ENCODE measurements at regions not wholly inside any gene's neighbourhood (a gene's known extent, or its start where the extent isn't known, plus 50 kb on each side); places are given as distances from the start of the nearest gene placed in this dataset.

DNA sequence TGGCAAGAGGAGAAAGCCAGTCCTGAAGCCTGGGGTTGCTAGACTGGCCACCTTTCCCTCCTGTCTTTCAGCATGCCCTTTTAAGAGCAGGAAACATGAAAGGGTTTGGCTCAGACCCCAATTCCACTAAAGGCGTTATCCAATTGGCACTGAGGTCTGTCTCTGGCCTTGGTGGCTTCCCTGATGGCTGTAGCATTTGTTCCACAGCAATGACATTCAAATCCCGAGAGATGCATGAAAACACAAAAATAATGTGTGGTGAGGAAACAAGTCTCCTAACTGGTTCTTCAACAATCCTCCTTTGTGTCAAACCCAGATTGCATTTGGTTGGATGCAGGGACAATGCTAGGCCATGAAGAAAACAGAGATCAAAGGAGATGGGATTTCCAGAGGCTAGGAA lies 56.5 kb upstream of the ADTRP start:
- H2AFZ ChIP-seq = no peak overlapping the region
- no peaks in the 10 kb centered on the region for H3K9me2 ChIP-seq (ENCODE audit: insufficient read depth)
- no peak for DNase-seq
- H3K9me3 ChIP-seq (ENCODE audit: low read depth) = no peaks in the 10 kb centered on the region
- no peak overlapping the region for H3K9ac ChIP-seq
- no peak overlapping the region for H3K4me2 ChIP-seq (ENCODE audit: unreplicated experiment)
- no peak for TF ChIP-seq EZH2 (IDR thresholded peaks at IDR 0.05; ENCODE audit: insufficient read depth, poor library complexity, severe bottlenecking)
- no peak for TF ChIP-seq EZH2phosphoT487 (IDR thresholded peaks at IDR 0.05; ENCODE audit: insufficient read depth, low read depth)
- no peaks in the 10 kb centered on the region for H3F3A ChIP-seq (ENCODE audit: insufficient read depth)
- H3K27ac ChIP-seq = no peak overlapping the region
- H3K4me3 ChIP-seq = no peak overlapping the region
- in situ Hi-C loops (cut with MboI) = no loop called here
- H3K36me3 ChIP-seq (ENCODE audit: low read depth) = no peaks in the 10 kb centered on the region
- no peaks in the 10 kb centered on the region for H3K79me2 ChIP-seq (ENCODE audit: insufficient read depth)
- no peaks in the 10 kb centered on the region for H4K20me1 ChIP-seq (ENCODE audit: insufficient read depth)
- WGBS, 2 experiments (ENCODE audit: low coverage in 1 of 2, low lambda C conversion rate in 2 of 2, missing lambda C conversion rate in 2 of 2) = 14 to 16% methylated on average over 2 of the region's 2 CpGs
- no peaks in the 10 kb centered on the region for H3K27me3 ChIP-seq (replicated peaks; ENCODE audit: insufficient read depth)
- H3K4me1 ChIP-seq (ENCODE audit: insufficient read depth) = no peaks in the 10 kb centered on the region

DNA sequence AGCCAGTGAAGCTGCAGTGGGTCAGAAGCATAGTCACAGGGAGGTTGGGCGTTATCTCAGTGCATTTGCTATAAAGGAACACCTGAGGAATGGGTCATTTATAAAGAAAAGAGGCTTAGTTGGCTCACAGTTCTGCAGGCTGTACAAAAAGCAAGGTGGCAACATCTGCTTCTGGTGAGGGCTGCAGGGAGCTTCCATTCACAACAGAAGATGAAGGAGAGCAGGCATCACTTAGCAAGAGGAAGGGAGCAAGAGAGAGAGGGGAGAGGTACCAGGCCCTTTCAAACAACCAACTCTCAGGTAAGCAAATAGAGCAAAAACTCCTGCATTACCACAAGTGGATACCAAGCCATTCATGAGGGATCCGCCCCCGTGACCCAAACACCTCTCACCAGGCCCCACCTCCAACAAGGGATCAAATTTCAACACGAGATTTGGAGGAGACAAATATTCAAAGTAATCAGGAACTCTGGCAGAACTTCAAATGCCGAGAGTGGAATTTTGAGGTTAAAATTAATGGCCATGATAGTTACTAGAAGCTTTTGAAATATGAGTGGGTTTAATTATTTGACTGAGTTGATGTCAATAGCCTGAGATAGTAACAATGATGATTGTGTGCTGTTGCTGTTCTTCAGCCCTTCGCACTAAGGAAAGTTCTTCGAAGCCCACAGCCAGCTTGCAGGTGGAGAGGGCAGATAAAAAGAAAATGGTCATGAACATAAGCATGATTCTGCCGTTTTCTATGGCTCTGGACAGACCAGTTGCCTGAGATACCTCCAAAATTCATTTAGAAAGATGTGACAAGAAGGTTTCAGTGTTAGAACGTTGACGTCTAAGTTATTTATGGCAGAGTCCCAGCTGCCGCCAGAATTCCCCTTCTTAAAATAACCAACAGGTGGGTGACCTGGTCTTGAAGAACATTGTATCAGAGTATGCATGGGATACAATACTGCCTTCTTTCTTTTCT lies 55.3 kb upstream of the ADTRP start:
- H2AFZ ChIP-seq = no peak overlapping the region
- no peak for DNase-seq
- H3K9me2 ChIP-seq (ENCODE audit: insufficient read depth) = no peaks in the 10 kb centered on the region
- in situ Hi-C loops (cut with MboI) = no loop called here
- no peak overlapping the region for H3K9ac ChIP-seq
- 76% methylated on average over 11 of the region's 11 CpGs for WGBS, 2 experiments (ENCODE audit: low coverage in 1 of 2, low lambda C conversion rate in 2 of 2, missing lambda C conversion rate in 2 of 2)
- H3K4me1 ChIP-seq (ENCODE audit: insufficient read depth) = no peaks in the 10 kb centered on the region
- no peak overlapping the region for H3K27ac ChIP-seq
- no peaks in the 10 kb centered on the region for H3K79me2 ChIP-seq (ENCODE audit: insufficient read depth)
- H3F3A ChIP-seq (ENCODE audit: insufficient read depth) = no peaks in the 10 kb centered on the region
- no peaks in the 10 kb centered on the region for H4K20me1 ChIP-seq (ENCODE audit: insufficient read depth)
- no peak overlapping the region for H3K4me2 ChIP-seq (ENCODE audit: unreplicated experiment)
- TF ChIP-seq EZH2phosphoT487 (IDR thresholded peaks at IDR 0.05; ENCODE audit: insufficient read depth, low read depth) = no peak
- TF ChIP-seq EZH2 (IDR thresholded peaks at IDR 0.05; ENCODE audit: insufficient read depth, poor library complexity, severe bottlenecking) = no peak
- H3K36me3 ChIP-seq (ENCODE audit: low read depth) = no peaks in the 10 kb centered on the region
- H3K27me3 ChIP-seq (replicated peaks; ENCODE audit: insufficient read depth) = no peaks in the 10 kb centered on the region
- H3K4me3 ChIP-seq = no peak overlapping the region
- H3K9me3 ChIP-seq (ENCODE audit: low read depth) = no peaks in the 10 kb centered on the region

DNA sequence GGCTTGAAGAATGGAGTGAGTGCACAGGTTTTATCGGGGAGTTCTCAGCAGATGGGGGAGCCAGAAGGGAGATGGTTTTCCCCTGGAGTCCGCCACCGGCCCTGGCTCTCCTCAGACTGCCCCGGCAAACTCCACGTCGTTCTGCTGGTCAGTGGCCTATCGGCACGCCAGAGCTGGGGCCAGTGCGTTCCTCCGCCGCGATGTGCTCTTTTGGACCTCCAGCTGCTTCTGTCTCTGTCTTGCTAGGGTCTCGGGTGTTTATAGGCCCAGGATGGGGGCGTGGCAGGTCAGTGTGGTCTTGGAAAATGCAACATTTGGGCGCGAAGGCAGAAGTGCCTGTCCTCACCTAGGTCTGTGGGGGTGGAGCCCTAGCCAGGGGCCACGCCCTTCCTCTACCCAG lies 53.0 kb upstream of the ADTRP start:
- Histone ChIP-seq H3K9me3 (ENCODE audit: low read depth) (no peaks in the 10 kb centered on the region), H3K4me2 (ENCODE audit: unreplicated experiment) (no peak overlapping the region), H3K4me3 (no peak overlapping the region), H3K9me2 (ENCODE audit: insufficient read depth) (no peaks in the 10 kb centered on the region), H3K36me3 (ENCODE audit: low read depth) (no peaks in the 10 kb centered on the region), H3K27ac (no peak overlapping the region), H3K79me2 (ENCODE audit: insufficient read depth) (no peaks in the 10 kb centered on the region), H3F3A (ENCODE audit: insufficient read depth) (no peaks in the 10 kb centered on the region), H3K9ac (no peak overlapping the region), H3K4me1 (ENCODE audit: insufficient read depth) (no peaks in the 10 kb centered on the region), H2AFZ (no peak overlapping the region), H3K27me3 (replicated peaks; ENCODE audit: insufficient read depth) (no peaks in the 10 kb centered on the region), H4K20me1 (ENCODE audit: insufficient read depth) (no peaks in the 10 kb centered on the region)
- no peak for DNase-seq
- TF ChIP-seq EZH2 (IDR thresholded peaks at IDR 0.05; ENCODE audit: insufficient read depth, poor library complexity, severe bottlenecking) = no peak
- TF ChIP-seq EZH2phosphoT487 (IDR thresholded peaks at IDR 0.05; ENCODE audit: insufficient read depth, low read depth) = no peak
- in situ Hi-C loops (cut with MboI) = no loop called here
- WGBS, 2 experiments (ENCODE audit: low coverage in 1 of 2, low lambda C conversion rate in 2 of 2, missing lambda C conversion rate in 2 of 2) = 89 to 94% methylated on average over 17 of the region's 17 CpGs

DNA sequence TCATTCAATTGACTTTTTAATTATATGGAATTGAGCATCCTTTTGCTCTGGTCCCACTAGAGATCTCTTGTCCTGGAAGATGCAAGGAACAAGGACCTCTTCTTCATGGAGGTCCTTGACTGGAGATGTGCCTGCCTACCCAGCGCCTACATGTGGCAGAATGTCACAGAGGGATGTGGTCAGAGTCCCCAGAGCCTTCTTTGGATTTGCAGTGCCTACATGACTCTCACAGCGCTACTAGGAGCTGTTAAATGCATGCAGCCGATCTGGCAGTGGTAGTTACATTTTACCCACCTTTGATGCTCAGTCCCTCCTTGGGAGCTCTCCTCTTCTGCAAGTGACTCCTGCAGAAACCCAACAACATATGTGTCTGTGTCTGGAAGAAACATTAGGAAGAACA lies 51.9 kb upstream of the ADTRP start:
- no peaks in the 10 kb centered on the region for H3F3A ChIP-seq (ENCODE audit: insufficient read depth)
- no peaks in the 10 kb centered on the region for H3K9me3 ChIP-seq (ENCODE audit: low read depth)
- no peak overlapping the region for H3K4me2 ChIP-seq (ENCODE audit: unreplicated experiment)
- H3K36me3 ChIP-seq (ENCODE audit: low read depth) = no peaks in the 10 kb centered on the region
- H3K27ac ChIP-seq = no peak overlapping the region
- in situ Hi-C loops (cut with MboI) = no loop called here
- H3K9ac ChIP-seq = no peak overlapping the region
- TF ChIP-seq EZH2phosphoT487 (IDR thresholded peaks at IDR 0.05; ENCODE audit: insufficient read depth, low read depth) (no peak), EZH2 (IDR thresholded peaks at IDR 0.05; ENCODE audit: insufficient read depth, poor library complexity, severe bottlenecking) (no peak)
- no peaks in the 10 kb centered on the region for H3K4me1 ChIP-seq (ENCODE audit: insufficient read depth)
- H4K20me1 ChIP-seq (ENCODE audit: insufficient read depth) = no peaks in the 10 kb centered on the region
- no peaks in the 10 kb centered on the region for H3K9me2 ChIP-seq (ENCODE audit: insufficient read depth)
- H3K79me2 ChIP-seq (ENCODE audit: insufficient read depth) = no peaks in the 10 kb centered on the region
- DNase-seq = no peak
- 70 to 79% methylated on average over 3 of the region's 3 CpGs for WGBS, 2 experiments (ENCODE audit: low coverage in 1 of 2, low lambda C conversion rate in 2 of 2, missing lambda C conversion rate in 2 of 2)
- H3K27me3 ChIP-seq (replicated peaks; ENCODE audit: insufficient read depth) = no peaks in the 10 kb centered on the region
- H3K4me3 ChIP-seq = no peak overlapping the region
- H2AFZ ChIP-seq = no peak overlapping the region
